Small intestine (tissue), 7 donors: ENCODE measurements at regions not wholly inside any gene's neighbourhood (a gene's known extent, or its start where the extent isn't known, plus 50 kb on each side); places are given as distances from the start of the nearest gene placed in this dataset.
"Not testable (repeated sequence)": the region's sequence is repeated elsewhere in the genome, so short reads cannot be mapped to it uniquely, and the experiment has no call there.

Experiments used
- DNase-seq, 2 donors: peaks; one replicate each; pipeline versions ENCODE4 v3.0.0 to v3.0.0-alpha.2; 2013
- FAIRE-seq: peaks from 2 replicates; lab custom pipeline; 2012; peaks lifted over from hg19 to GRCh38; lab: Jason Lieb, UNC
- H3K27ac ChIP-seq, 3 donors: one replicate each; pipeline ENCODE4 v1.5.1; 2013; ENCODE audit warnings: low read length in 2 of 3, mild to moderate bottlenecking in 2 of 3, control low read depth in 1 of 3, inconsistent platforms in 1 of 3, low read depth in 1 of 3, moderate library complexity in 1 of 3
- H3K27me3 ChIP-seq, 3 donors: one replicate each; pipeline ENCODE4 v1.6.1; 2013; ENCODE audit warnings: low read length in 3 of 3, inconsistent platforms in 1 of 3; ENCODE audit not compliant: control insufficient read depth in 3 of 3, insufficient read depth in 3 of 3
- H3K36me3 ChIP-seq, 3 donors: one replicate each; pipeline ENCODE4 v1.6.1; 2013; ENCODE audit warnings: low read length in 3 of 3, inconsistent platforms in 1 of 3, low read depth in 1 of 3, mild to moderate bottlenecking in 1 of 3, moderate library complexity in 1 of 3; ENCODE audit not compliant: control insufficient read depth in 3 of 3, insufficient read depth in 2 of 3
- H3K4me1 ChIP-seq, 3 donors: one replicate each; pipeline ENCODE4 v1.6.1; 2013; ENCODE audit warnings: low read length in 2 of 3, inconsistent platforms in 1 of 3, low read depth in 1 of 3, mild to moderate bottlenecking in 1 of 3, moderate library complexity in 1 of 3; ENCODE audit not compliant: control insufficient read depth in 3 of 3, insufficient read depth in 2 of 3
- H3K4me3 ChIP-seq, 3 donors: one replicate each; pipeline ENCODE4 v1.5.1; 2013; ENCODE audit warnings: low read length in 3 of 3, control low read depth in 1 of 3, inconsistent platforms in 1 of 3, low read depth in 1 of 3, mild to moderate bottlenecking in 1 of 3, moderate library complexity in 1 of 3
- H3K9me3 ChIP-seq, 2 donors: one replicate each; pipeline ENCODE4 v1.6.1; 2013; ENCODE audit warnings: low read depth in 1 of 2, low read length in 1 of 2; ENCODE audit not compliant: control insufficient read depth in 2 of 2, insufficient read depth in 1 of 2
- WGBS, 3 donors: extraction: QIAGEN DNeasy Blood & Tissue Kit; methylation state at CpG; one replicate each; pipeline ENCODE4 v1.1.7; 2013; 5-methylcytosine and 5-hydroxymethylcytosine counted together
- donor health status: healthy with polysubstance abuse.
- donor health status: control.
- donor health status: control.
- donor health status: Bipolar disorder and iron deficiency.
- donor health status: healthy.

GRCh38 chr4:25511823-25512222, 134.8 kb downstream of the ANAPC4 start:
- not testable (repeated sequence) for FAIRE-seq

GRCh38 chr4:25513814-25514213, 136.8 kb downstream of the ANAPC4 start:
- Histone ChIP-seq H3K27ac (no peak overlapping the region), H3K27me3 (no peaks in the 10 kb centered on the region), H3K4me1 (no peaks in the 10 kb centered on the region), H3K9me3 (no peaks in the 10 kb centered on the region), H3K4me3 (no peak overlapping the region), H3K36me3 (no peaks in the 10 kb centered on the region)
- WGBS, 3 donors, result 87 to 94% (median 91%) methylated on average over 4 of the region's 4 CpGs
- FAIRE-seq (no peak), DNase-seq (no peak)

More at GRCh38 chr4:25511823-25512222, 134.8 kb downstream of the ANAPC4 start:
- not testable (repeated sequence) for H3K27ac ChIP-seq, H3K27me3 ChIP-seq, H3K4me1 ChIP-seq, H3K9me3 ChIP-seq, DNase-seq, H3K36me3 ChIP-seq, H3K4me3 ChIP-seq
- WGBS, 3 donors, result 89 to 94% (median 90%) methylated on average over 10 of the region's 10 CpGs

DNA sequence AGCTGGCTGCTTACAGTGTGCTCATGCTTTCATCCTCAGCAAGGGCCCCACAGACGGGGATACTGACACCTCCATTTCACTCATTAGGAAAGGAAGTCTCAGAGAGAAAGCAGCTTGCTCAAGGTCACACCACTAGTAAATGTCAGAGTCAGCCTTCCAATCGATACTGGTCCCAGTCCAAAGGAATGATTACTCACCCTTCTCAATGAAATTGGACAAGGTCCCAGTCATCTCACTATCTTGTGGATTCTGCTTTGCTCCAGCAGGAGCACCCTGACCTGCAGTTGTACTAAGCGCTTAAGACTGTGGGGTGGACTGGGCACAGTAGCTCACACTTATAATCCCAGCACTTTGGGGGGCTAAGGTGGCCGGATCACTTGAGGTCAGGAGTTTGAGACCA, 132.2 kb upstream of the SLC34A2 start:
- Histone ChIP-seq H3K36me3 (no peaks in the 10 kb centered on the region), H3K27me3 (no peaks in the 10 kb centered on the region), H3K4me3 (no peak overlapping the region), H3K9me3 (no peaks in the 10 kb centered on the region), H3K4me1 (peaks cover 0 to 3% (median 0%) of the 10 kb centered on the region in 3 donors), H3K27ac (peak overlapping the region in 1 of 3 donors; percentile 63)
- DNase-seq (peak; percentile 21 to 97), FAIRE-seq (no peak)
- WGBS, 3 donors, result 6 to 49% (median 24%) methylated on average over 4 of the region's 4 CpGs

DNA sequence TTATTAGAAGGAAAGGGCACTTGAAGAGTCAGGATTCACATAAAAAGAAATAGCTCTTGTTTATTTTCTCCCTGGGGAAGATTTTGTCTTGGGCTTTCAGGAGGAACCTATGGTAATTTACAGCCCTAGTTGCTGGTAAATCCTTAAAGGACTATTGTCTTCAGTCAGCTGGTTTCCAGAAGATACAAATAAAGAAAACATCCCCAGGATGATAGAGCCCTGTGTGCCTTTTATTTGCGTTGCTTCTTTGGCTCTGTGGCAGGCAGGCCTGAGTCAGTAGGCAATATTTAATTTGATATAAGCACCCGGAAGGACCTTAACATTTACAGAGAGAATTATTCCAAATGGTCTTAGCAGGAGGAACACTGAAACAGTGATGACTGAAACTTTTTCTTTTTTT, 131.0 kb upstream of the SLC34A2 start:
- Histone ChIP-seq H3K9me3 (no peaks in the 10 kb centered on the region), H3K4me3 (no peak overlapping the region), H3K27me3 (no peaks in the 10 kb centered on the region), H3K27ac (no peak overlapping the region), H3K36me3 (no peaks in the 10 kb centered on the region), H3K4me1 (peaks cover 0 to 3% (median 0%) of the 10 kb centered on the region in 3 donors)
- no peak for FAIRE-seq
- WGBS, 3 donors, result 16 to 54% (median 40%) methylated on average over 2 of the region's 2 CpGs
- DNase-seq, result no peak

GRCh38 chr4:25525896-25526295, 129.8 kb upstream of the SLC34A2 start:
- DNase-seq, result no peak
- Histone ChIP-seq H3K27ac (no peak overlapping the region), H3K4me3 (no peak overlapping the region), H3K4me1 (peaks cover 0 to 3% (median 0%) of the 10 kb centered on the region in 3 donors), H3K27me3 (no peaks in the 10 kb centered on the region), H3K36me3 (no peaks in the 10 kb centered on the region), H3K9me3 (no peaks in the 10 kb centered on the region)
- WGBS, 3 donors, result 86 to 93% (median 87%) methylated on average over 6 of the region's 6 CpGs
- FAIRE-seq, result no peak

DNA sequence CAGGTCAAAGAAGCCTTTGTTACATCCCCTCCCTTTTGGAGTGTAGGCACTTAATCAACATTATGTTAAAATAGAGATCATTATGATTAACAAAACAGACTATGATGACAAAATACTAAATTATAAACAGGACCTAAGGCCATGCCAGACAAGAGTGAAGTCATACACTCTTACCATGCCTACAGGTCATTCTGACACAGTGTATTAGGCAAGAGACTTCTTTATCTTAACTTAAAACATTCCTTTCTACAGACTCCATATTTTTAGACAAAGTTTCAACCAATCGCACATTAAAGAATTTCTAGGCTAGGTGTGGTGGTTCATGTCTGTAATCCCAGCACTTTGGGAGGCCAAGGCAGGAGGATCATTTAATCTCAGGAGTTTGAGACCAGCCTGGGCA, 128.6 kb upstream of the SLC34A2 start:
- Histone ChIP-seq H3K36me3 (no peaks in the 10 kb centered on the region), H3K27ac (no peak overlapping the region), H3K4me3 (no peak overlapping the region), H3K27me3 (no peaks in the 10 kb centered on the region), H3K4me1 (peaks cover 0 to 3% (median 0%) of the 10 kb centered on the region in 3 donors), H3K9me3 (no peaks in the 10 kb centered on the region)
- no peak for DNase-seq
- no peak for FAIRE-seq
- 96 to 100% (median 97%) methylated on average over 1 of the region's 1 CpG for WGBS, 3 donors

DNA sequence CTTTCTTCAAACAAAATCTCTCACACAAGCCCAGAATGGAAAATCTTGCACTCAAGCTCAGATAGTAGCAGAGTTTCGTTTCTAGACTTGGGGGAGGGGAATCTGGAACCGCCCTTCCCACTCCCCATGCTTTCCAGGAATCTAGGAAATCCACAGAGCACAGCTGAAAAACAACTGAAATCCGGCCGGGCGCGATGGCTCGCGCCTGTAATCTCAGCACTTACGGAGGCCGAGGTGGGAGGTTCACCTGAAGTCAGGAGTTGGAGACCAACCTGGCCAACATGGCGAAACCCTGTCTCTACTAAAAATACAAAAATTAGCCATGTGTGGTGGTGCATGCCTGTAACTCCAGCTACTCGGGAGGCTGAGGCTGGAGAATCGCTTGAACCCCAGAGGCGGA, 127.3 kb upstream of the SLC34A2 start:
- H3K36me3 ChIP-seq, result no peaks in the 10 kb centered on the region
- no peak overlapping the region for H3K4me3 ChIP-seq
- FAIRE-seq (no peak), DNase-seq (no peak)
- no peaks in the 10 kb centered on the region for H3K27me3 ChIP-seq
- no peak overlapping the region for H3K27ac ChIP-seq
- peaks cover 0 to 3% (median 0%) of the 10 kb centered on the region in 3 donors for H3K4me1 ChIP-seq
- WGBS, 3 donors, result 92 to 98% (median 92%) methylated on average over 14 of the region's 14 CpGs
- H3K9me3 ChIP-seq, result no peaks in the 10 kb centered on the region

DNA sequence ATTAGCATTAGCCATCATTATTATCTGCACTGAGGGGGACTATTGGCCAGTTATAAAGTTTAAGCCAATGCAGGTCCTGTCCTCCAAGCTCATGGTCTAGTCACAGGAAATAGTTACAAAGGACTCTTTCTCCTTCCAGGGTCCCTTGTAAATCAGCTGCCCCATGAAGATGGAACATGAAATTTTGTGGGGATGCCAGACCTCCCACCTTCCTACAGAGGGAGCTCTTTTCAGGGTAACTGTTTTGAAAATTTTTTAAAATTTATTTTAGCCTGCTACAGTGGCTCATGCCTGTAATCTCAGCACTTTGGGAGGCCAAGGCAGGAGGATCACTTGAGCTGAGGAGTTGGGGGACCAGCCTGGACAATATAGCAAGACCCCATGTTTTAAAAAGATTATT, 124.4 kb upstream of the SLC34A2 start:
- H3K27ac ChIP-seq, result no peak overlapping the region
- H3K36me3 ChIP-seq, result no peaks in the 10 kb centered on the region
- H3K4me3 ChIP-seq, result no peak overlapping the region
- H3K9me3 ChIP-seq, result no peaks in the 10 kb centered on the region
- peaks cover 0 to 5% (median 0%) of the 10 kb centered on the region in 3 donors for H3K4me1 ChIP-seq
- H3K27me3 ChIP-seq, result no peaks in the 10 kb centered on the region
- FAIRE-seq, result no peak
- DNase-seq, result no peak

GRCh38 chr4:25532591-25532990, 123.1 kb upstream of the SLC34A2 start:
- Histone ChIP-seq H3K27ac (no peak overlapping the region), H3K4me3 (no peak overlapping the region), H3K4me1 (peaks cover 0 to 5% (median 2%) of the 10 kb centered on the region in 3 donors), H3K27me3 (no peaks in the 10 kb centered on the region), H3K9me3 (no peaks in the 10 kb centered on the region), H3K36me3 (no peaks in the 10 kb centered on the region)
- whole genome bisulfite sequencing, 3 donors, result 76 to 95% (median 85%) methylated on average over 4 of the region's 4 CpGs
- DNase-seq (no peak), FAIRE-seq (no peak)
